Inferior parietal cortex (tissue), 1 donor: ENCODE measurements at regions not wholly inside any gene's neighbourhood (a gene's known extent, or its start where the extent isn't known, plus 50 kb on each side); places are given as distances from the start of the nearest gene placed in this dataset.
"Not testable (repeated sequence)": the region's sequence is repeated elsewhere in the genome, so short reads cannot be mapped to it uniquely, and the experiment has no call there.

Source experiments
- DNase-seq: peaks from one replicate; pipeline ENCODE4 v3.0.0-alpha.2; 2016; ENCODE audit errors: extremely low spot score

- no peak for DNase-seq
Measured at GRCh38 chr18:1413323-1413675, 508.6 kb downstream of the ADCYAP1 start.

- no peak for DNase-seq
Measured at GRCh38 chr18:1416074-1416473, 511.4 kb downstream of the ADCYAP1 start.

GRCh38 chr18:1421502-1421901, 516.8 kb downstream of the ADCYAP1 start:
- no peak for DNase-seq

GRCh38 chr18:1422634-1423033, 518.0 kb downstream of the ADCYAP1 start:
- no peak for DNase-seq

GRCh38 chr18:1425679-1426078, 521.0 kb downstream of the ADCYAP1 start:
- DNase-seq = no peak

- DNase-seq = no peak
Measured at GRCh38 chr18:1435487-1435886, 530.8 kb downstream of the ADCYAP1 start.

GRCh38 chr18:1436199-1436598, 531.5 kb downstream of the ADCYAP1 start:
- no peak for DNase-seq

- no peak for DNase-seq
Measured at GRCh38 chr18:1438458-1438910, 533.8 kb downstream of the ADCYAP1 start.

GRCh38 chr18:1438967-1439366, 534.3 kb downstream of the ADCYAP1 start:
- DNase-seq = no peak

- not testable (repeated sequence) for DNase-seq
Measured at GRCh38 chr18:1444062-1444461, 539.4 kb downstream of the ADCYAP1 start.

- DNase-seq = no peak
Measured at GRCh38 chr18:1446765-1447164, 542.1 kb downstream of the ADCYAP1 start.

- no peak for DNase-seq
Measured at GRCh38 chr18:1452821-1453220, 548.1 kb downstream of the ADCYAP1 start.

GRCh38 chr18:1455605-1456004, 550.9 kb downstream of the ADCYAP1 start:
- DNase-seq = no peak

GRCh38 chr18:1458547-1458946, 553.9 kb downstream of the ADCYAP1 start:
- no peak for DNase-seq

GRCh38 chr18:1463981-1464380, 559.3 kb downstream of the ADCYAP1 start:
- DNase-seq = no peak

- DNase-seq = no peak
Measured at GRCh38 chr18:1464444-1465217, 560.0 kb downstream of the ADCYAP1 start.

- DNase-seq = no peak
Measured at GRCh38 chr18:1466035-1466434, 561.4 kb downstream of the ADCYAP1 start.

GRCh38 chr18:1467461-1467964, 562.8 kb downstream of the ADCYAP1 start:
- DNase-seq = no peak

GRCh38 chr18:1468550-1468949, 563.9 kb downstream of the ADCYAP1 start:
- no peak for DNase-seq

GRCh38 chr18:1475867-1476266, 571.2 kb downstream of the ADCYAP1 start:
- DNase-seq = no peak

- DNase-seq = no peak
Measured at GRCh38 chr18:1480309-1480708, 575.6 kb downstream of the ADCYAP1 start.

- no peak for DNase-seq
Measured at GRCh38 chr18:1481577-1481976, 576.9 kb downstream of the ADCYAP1 start.

- peak; percentile 30 for DNase-seq
Measured at GRCh38 chr18:1483385-1483784, 578.7 kb downstream of the ADCYAP1 start.

GRCh38 chr18:1487457-1487856, 582.8 kb downstream of the ADCYAP1 start:
- no peak for DNase-seq
